NCI-H146 treated with DMSO at 0.1 percent for 48 hours (cell line): ENCODE measurements at regions not wholly inside any gene's neighbourhood (a gene's known extent, or its start where the extent isn't known, plus 50 kb on each side); places are given as distances from the start of the nearest gene placed in this dataset.

ENCODE experiments used
- DNase-seq: peaks from one replicate; lab custom pipeline; 2025; ENCODE audit not compliant: unreplicated experiment; lab: John Stamatoyannopoulos, UW

DNA sequence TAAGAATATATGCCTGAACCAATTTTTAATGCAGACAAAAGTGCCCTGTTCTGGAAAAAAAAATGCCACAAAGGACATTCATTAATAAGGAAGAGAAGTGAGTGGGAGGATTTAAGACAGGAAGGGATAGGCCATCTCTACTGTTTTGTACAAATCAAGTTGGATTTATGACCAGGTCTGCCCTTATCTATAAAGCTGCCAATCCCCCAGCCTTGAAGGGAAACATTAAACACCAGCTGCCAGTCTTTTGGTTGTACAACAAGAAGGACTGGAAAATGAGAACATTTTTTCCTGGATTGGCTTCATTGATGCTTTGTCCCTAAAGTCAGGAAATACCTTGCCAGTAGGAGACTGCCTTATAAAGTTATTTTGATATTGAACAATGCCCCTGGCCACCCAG is 444.0 kb downstream of the NPHP4 start:
- no peak for DNase-seq

DNA sequence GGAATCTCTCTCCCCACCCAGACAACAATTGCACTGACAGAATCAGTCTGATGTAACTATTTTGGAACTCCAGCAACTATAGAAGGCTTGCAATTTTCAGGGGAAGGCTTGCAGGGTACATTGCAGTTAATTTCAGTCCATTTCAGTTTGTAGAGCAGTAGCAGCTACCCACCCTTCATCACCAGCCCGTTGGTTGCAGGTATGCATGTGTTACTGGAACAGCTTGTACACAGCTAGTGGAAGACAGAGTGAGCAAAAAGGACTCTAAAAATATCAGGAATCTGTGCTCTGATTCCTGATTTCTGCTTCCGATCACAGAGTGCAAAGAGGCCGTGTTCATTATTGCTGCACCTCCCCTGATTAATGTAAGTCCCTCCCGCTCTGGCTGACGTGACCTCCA is 449.0 kb downstream of the NPHP4 start:
- no peak for DNase-seq

GRCh38 chr1:5532811-5533210 is 459.4 kb downstream of the NPHP4 start:
- DNase-seq, result no peak

- DNase-seq, result no peak
Measured at GRCh38 chr1:5526822-5527551, 465.2 kb downstream of the NPHP4 start.

DNA sequence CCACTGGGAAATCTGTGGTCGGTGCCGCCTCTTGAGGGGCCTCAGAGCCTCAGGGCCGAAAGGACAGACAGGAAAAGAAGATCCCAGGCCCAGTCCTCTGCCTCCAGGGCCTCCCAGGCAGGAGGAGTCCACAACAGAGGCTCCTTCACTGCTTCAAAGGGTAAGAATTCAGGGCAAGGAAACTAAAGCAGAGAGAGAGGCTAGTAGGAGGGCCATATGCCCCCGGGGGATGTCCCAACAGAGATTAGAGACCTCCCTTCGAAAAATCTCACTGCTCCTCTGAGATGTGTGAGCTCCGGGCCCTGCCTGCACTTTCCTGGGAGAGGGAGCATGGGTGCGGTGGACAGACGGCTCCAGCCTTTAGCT is 465.9 kb downstream of the NPHP4 start:
- DNase-seq, result no peak

GRCh38 chr1:5525597-5526384 is 466.4 kb downstream of the NPHP4 start:
- DNase-seq, result no peak

- no peak for DNase-seq
Measured at GRCh38 chr1:5522531-5523145, 469.6 kb downstream of the NPHP4 start.

- no peak for DNase-seq
Measured at GRCh38 chr1:5519366-5520135, 472.7 kb downstream of the NPHP4 start.

GRCh38 chr1:5516756-5517155 is 475.5 kb downstream of the NPHP4 start:
- DNase-seq, result no peak

DNA sequence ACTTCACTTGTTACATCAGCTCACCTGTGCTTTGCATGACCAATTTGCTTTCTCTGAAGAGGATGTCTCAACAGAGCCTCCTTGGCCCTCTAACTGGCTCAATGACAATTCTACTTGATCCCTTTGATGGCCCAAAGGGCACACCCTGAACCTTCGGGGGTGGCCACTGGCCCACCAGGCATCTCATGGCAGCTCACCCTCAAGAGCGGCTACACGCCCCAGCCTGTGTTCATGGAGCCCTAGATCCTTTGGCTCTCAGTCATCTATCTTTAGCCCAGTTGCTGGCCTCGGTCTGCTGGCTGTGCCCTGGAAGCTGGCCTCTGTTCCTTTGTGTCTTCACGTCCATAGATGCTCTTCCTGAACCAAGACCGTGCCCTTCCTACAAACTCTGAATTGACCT is 476.7 kb downstream of the NPHP4 start:
- no peak for DNase-seq

DNA sequence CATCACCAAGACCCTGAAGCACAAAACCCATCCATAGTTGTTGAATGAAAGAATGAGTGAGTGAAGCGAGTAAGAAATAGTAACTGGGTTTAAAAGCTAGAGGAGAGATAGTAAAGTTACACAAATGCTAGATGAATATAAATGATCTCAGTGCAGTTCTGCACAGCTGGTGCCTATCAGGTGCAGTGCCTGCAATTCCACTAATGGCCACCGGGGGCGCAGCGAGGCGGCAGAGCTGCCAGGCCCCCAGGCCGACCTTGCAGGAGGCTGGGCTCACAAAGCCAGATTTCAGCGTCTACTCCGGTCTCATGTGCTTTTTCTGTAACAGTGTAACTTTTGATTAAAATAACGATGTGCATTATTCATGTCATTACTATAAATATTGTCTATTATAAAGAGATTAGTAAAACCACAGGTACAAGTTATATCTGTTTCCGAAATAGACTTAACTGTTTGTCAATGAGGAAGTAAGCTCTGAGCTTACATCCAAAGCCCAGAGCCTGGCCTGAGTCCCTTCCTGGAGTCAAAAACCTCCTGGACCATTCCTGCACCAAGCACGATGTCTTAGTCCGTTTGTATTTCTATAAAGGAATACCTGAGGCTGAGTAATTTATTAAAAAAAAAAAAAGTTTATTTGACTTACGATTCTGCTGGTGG is 477.6 kb downstream of the NPHP4 start:
- DNase-seq, result no peak

DNA sequence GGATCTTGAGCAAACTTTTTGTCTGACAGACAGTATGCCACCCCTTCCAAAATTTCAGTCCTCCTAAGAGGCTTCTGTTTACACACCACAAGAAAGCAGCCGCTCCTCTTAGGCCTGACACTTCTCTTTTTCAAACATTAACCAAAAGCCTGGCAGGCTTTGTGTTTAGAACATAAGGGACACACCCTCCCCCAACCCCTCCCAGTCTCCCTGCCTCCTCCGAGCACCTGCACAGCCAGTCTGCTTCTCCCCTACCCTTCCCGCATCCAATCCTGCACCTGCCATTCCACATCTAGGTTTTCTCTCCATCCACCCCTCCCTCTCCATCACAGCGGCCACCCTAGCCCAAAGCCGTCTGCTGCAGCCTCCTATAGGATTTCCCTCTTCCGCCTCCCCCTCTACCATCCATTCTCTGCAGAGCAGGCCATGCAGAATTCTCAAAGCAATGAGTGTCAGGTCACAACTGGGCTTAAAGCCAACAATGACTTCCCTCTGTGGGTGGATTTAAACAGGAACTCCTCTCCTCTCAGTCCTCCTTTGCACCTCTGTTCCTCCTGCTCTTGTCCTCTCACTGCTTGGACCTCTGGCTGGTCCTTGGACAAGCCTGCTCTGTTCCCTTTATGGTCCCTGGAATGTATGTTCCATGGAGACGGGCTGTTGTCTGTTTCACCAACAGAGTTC is 478.2 kb downstream of the NPHP4 start:
- DNase-seq, result no peak

- no peak for DNase-seq
Measured at GRCh38 chr1:5513179-5513578, 479.0 kb downstream of the NPHP4 start.

DNA sequence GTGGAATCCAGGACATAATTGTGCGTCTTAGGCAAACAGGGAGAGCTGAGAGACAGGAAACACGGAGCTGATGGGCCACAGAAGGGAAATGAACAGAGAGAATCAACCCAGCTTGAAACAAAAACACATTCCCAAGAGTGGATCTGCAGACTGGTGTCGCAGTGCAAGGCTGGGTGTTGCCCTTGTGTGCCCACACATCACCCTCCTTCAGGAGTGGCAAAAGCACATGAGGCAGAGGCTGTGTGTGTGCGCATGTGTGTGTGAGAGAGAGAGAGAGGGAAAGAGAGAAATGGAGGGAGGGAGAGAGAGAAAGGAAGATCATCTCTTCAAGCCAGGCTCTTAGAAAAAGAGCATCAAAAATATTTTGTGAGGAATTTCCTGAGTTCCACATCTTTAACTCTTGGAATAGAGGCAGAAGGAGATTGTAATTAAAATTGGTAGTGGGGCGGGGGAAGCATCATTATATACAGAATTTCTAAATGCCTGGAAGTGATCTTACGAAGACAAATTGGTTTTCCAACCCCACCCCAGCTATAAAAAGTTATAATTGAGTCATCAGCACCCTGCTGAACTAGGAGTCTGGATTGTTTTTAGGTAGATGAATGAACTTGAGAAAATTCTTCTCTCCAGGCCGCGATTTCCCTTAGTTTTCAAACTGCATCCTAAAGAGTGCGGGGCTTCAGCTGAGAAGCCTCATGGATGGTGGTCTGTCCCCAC is 480.7 kb downstream of the NPHP4 start:
- DNase-seq, result no peak

DNA sequence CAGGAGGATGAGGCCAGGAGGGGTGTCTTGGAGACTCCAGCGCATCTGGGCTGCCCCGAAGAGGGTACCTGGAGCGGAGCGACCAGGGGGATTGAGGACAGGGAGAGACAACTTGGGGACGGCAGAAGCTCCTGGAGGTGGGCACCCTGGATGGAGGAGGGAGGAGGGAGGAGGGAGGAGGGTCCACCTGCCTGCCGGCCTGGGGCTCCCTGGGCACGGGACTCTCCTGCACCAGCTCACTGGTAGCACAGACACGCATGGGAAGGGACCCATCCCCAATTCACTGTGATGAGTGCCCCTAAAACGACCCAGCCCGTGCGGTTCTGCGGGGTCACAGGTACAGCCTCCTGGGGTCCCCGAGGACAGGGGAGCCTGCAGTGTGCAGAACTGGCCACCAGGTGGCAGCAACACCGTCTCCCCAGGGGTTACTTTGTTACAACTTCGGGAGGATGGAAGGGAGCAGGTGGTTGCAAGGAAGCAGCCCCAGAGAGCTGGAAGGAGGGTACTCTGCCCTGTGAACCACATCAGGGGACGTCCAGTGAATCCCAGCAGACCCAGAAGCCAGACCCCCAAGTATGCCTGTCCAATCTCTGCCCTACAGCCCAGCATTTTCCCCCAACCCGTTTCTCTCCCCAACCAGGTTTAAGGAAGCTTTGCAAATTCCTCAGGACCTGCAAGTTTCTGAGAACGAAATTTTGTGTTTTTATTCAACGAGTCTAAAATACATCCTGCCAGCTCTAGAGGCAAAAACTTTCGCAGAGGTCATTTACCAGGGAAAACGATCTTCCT is 482.4 kb downstream of the NPHP4 start:
- no peak for DNase-seq

GRCh38 chr1:5508669-5509330 is 483.4 kb downstream of the NPHP4 start:
- no peak for DNase-seq

GRCh38 chr1:5507340-5507739 is 484.9 kb downstream of the NPHP4 start:
- DNase-seq, result no peak

DNA sequence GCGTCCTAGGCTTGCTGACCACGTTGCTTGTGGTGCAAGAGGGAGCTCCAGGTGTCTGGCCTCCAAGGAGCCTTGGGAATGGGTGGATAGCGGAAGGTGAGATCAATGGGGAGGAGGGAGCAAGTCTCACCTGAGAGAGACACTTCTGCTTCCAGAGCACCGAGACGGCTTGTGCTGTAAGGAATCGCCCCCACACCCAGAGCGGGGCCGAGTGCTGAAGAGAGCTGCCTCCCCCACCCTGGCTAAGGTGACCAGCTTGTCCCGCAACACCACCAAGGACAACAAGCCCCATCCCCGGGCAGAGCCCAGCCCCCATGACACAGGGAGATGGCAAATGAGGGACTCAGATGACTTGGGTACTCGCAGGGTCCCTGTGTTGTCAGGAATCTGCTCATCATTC is 485.6 kb downstream of the NPHP4 start:
- no peak for DNase-seq
